AG04449 (cell line): ENCODE measurements at regions not wholly inside any gene's neighbourhood (a gene's known extent, or its start where the extent isn't known, plus 50 kb on each side); places are given as distances from the start of the nearest gene placed in this dataset.

Source experiments
- CTCF ChIA-PET: fragments of 350-600 bp; formaldehyde crosslinking; extraction: SDS; loops from one replicate; lab custom pipeline; 2021; ENCODE audit warnings: antibody characterized with exemption; lab: Yijun Ruan, JAX
- POLR2A ChIA-PET: fragments of 400-600, 350-600 bp; formaldehyde crosslinking; extraction: SDS; loops from one replicate; lab custom pipeline; 2020; ENCODE audit warnings: antibody characterized with exemption, inconsistent platforms; lab: Yijun Ruan, JAX
- DNase-seq: peaks from one replicate; pipeline ENCODE4 v3.0.0-alpha.2; 2010; ENCODE audit warnings: low read depth, low spot score
- H3K4me3 ChIP-seq: 2 replicates; pipeline ENCODE4 v1.5.1; 2011; ENCODE audit warnings: low read depth, mild to moderate bottlenecking, control low read depth, low read length
- CTCF ChIP-seq: IDR thresholded peaks from one replicate; pipeline ENCODE4 v1.5.1; 2011; ENCODE audit warnings: mild to moderate bottlenecking, moderate library complexity, low read length, control low read depth, inconsistent platforms; ENCODE audit not compliant: insufficient read depth; ENCODE audit errors: missing control alignments

- CTCF ChIA-PET, result no interaction called here
- TF ChIP-seq CTCF, result no peak
- H3K4me3 ChIP-seq, result no peak overlapping the region
- POLR2A ChIA-PET, result no interaction called here
- no peak for DNase-seq
Measured at GRCh38 chr3:16738451-16738850, 133.2 kb upstream of the DAZL start.

- POLR2A ChIA-PET, result no interaction called here
- DNase-seq, result no peak
- CTCF ChIA-PET, result no interaction called here
- H3K4me3 ChIP-seq, result no peak overlapping the region
- TF ChIP-seq CTCF, result no peak
Measured at GRCh38 chr3:16739541-16740105, 134.4 kb upstream of the DAZL start.

GRCh38 chr3:16740515-16740914, 135.3 kb upstream of the DAZL start:
- H3K4me3 ChIP-seq, result no peak overlapping the region
- POLR2A ChIA-PET, result no interaction called here
- no peak for DNase-seq
- CTCF ChIA-PET, result interaction anchor here (1.8 to 1.9 kb wide), 2 partner anchors 19 to 134 kb away, joined by 3 to 4 read pairs; no protein-coding TSS in a partner anchor
- TF ChIP-seq CTCF, result no peak

GRCh38 chr3:16741103-16741758, 136.0 kb upstream of the DAZL start:
- CTCF ChIA-PET, result interaction anchor here (1.2 to 1.9 kb wide), 3 partner anchors 11 to 134 kb away, joined by 3 to 4 read pairs (median 3); no protein-coding TSS in a partner anchor
- peak; percentile 57 for DNase-seq
- H3K4me3 ChIP-seq, result no peak overlapping the region
- no peak for TF ChIP-seq CTCF
- POLR2A ChIA-PET, result no interaction called here

- ChIA-PET POLR2A (no interaction called here), CTCF (interaction anchor here (1.2 to 1.9 kb wide), 3 partner anchors 12 to 135 kb away, joined by 3 to 4 read pairs (median 3); no protein-coding TSS in a partner anchor)
- DNase-seq, result no peak
- no peak for TF ChIP-seq CTCF
- no peak overlapping the region for H3K4me3 ChIP-seq
Measured at GRCh38 chr3:16741890-16742289, 136.7 kb upstream of the DAZL start.

- ChIA-PET POLR2A (no interaction called here), CTCF (no interaction called here)
- no peak overlapping the region for H3K4me3 ChIP-seq
- no peak for TF ChIP-seq CTCF
- DNase-seq, result no peak
Measured at GRCh38 chr3:16743276-16743675, 138.1 kb upstream of the DAZL start.
